ENCODE measurements at regions not wholly inside any gene's neighbourhood (a gene's known extent, or its start where the extent isn't known, plus 50 kb on each side); places are given as distances from the start of the nearest gene placed in this dataset.

GRCh38 chr12:40615590-40615989 is 76.6 kb upstream of the CNTN1 start:
- H3K9ac ChIP-seq (ENCODE audit: extremely low read depth, low read length, poor library complexity, severe bottlenecking): no peak overlapping the region
- Mint-ChIP-seq H3K27me3 (ENCODE audit: insufficient read depth) (no peaks in the 10 kb centered on the region), H3K36me3 (ENCODE audit: low read depth) (no peaks in the 10 kb centered on the region), H3K4me3 (no peak overlapping the region), H3K4me1 (no peaks in the 10 kb centered on the region), H3K27ac (no peak overlapping the region), H3K9me3 (no peaks in the 10 kb centered on the region)
- TF ChIP-seq CTCF (conservative IDR thresholded peaks at IDR 0.05): no peak
- H3K27ac ChIP-seq (ENCODE audit: low read depth, low read length): no peak overlapping the region
- DNase-seq: no peak
- no peaks in the 10 kb centered on the region for H3K36me3 ChIP-seq (ENCODE audit: control insufficient read depth, insufficient read depth, low read length)
- H3K9me3 ChIP-seq (ENCODE audit: control insufficient read depth, low read length): no peaks in the 10 kb centered on the region
- H3K4me3 ChIP-seq (ENCODE audit: low read length): no peak overlapping the region
- WGBS, 2 experiments (ENCODE audit: insufficient coverage in 1 of 2, insufficient read length in 1 of 2): 100% methylated on average over 1 of the region's 1 CpG; no CpG with 5 or more reads in 1 of the 2 experiments
- H3K4me1 ChIP-seq (ENCODE audit: control insufficient read depth, insufficient read depth, low read length): no peaks in the 10 kb centered on the region
- no peaks in the 10 kb centered on the region for H3K27me3 ChIP-seq (ENCODE audit: control insufficient read depth, insufficient read depth, low read length, poor library complexity, severe bottlenecking)

GRCh38 chr12:40616383-40616915 is 75.8 kb upstream of the CNTN1 start:
- TF ChIP-seq CTCF (conservative IDR thresholded peaks at IDR 0.05): no peak
- Mint-ChIP-seq H3K4me3 (no peak overlapping the region), H3K4me1 (no peaks in the 10 kb centered on the region), H3K27me3 (ENCODE audit: insufficient read depth) (no peaks in the 10 kb centered on the region), H3K9me3 (no peaks in the 10 kb centered on the region), H3K36me3 (ENCODE audit: low read depth) (no peaks in the 10 kb centered on the region), H3K27ac (no peak overlapping the region)
- no peak overlapping the region for H3K9ac ChIP-seq (ENCODE audit: extremely low read depth, low read length, poor library complexity, severe bottlenecking)
- no peaks in the 10 kb centered on the region for H3K9me3 ChIP-seq (ENCODE audit: control insufficient read depth, low read length)
- H3K4me3 ChIP-seq (ENCODE audit: low read length): no peak overlapping the region
- no peak overlapping the region for H3K27ac ChIP-seq (ENCODE audit: low read depth, low read length)
- H3K27me3 ChIP-seq (ENCODE audit: control insufficient read depth, insufficient read depth, low read length, poor library complexity, severe bottlenecking): no peaks in the 10 kb centered on the region
- H3K36me3 ChIP-seq (ENCODE audit: control insufficient read depth, insufficient read depth, low read length): no peaks in the 10 kb centered on the region
- DNase-seq: no peak
- H3K4me1 ChIP-seq (ENCODE audit: control insufficient read depth, insufficient read depth, low read length): no peaks in the 10 kb centered on the region
- WGBS, 2 experiments (ENCODE audit: insufficient coverage in 1 of 2, insufficient read length in 1 of 2): 96 to 100% methylated on average over 1 to 2 of the region's 4 CpGs

GRCh38 chr12:40618636-40619035 is 73.6 kb upstream of the CNTN1 start:
- WGBS, 2 experiments (ENCODE audit: insufficient coverage in 1 of 2, insufficient read length in 1 of 2): 100% methylated on average over 1 of the region's 1 CpG
- no peak overlapping the region for H3K9ac ChIP-seq (ENCODE audit: extremely low read depth, low read length, poor library complexity, severe bottlenecking)
- Mint-ChIP-seq H3K4me3 (no peak overlapping the region), H3K27me3 (ENCODE audit: insufficient read depth) (no peaks in the 10 kb centered on the region), H3K4me1 (no peaks in the 10 kb centered on the region), H3K9me3 (no peaks in the 10 kb centered on the region), H3K36me3 (ENCODE audit: low read depth) (no peaks in the 10 kb centered on the region), H3K27ac (no peak overlapping the region)
- DNase-seq: no peak
- no peaks in the 10 kb centered on the region for H3K4me1 ChIP-seq (ENCODE audit: control insufficient read depth, insufficient read depth, low read length)
- no peaks in the 10 kb centered on the region for H3K36me3 ChIP-seq (ENCODE audit: control insufficient read depth, insufficient read depth, low read length)
- no peaks in the 10 kb centered on the region for H3K27me3 ChIP-seq (ENCODE audit: control insufficient read depth, insufficient read depth, low read length, poor library complexity, severe bottlenecking)
- no peak for TF ChIP-seq CTCF (conservative IDR thresholded peaks at IDR 0.05)
- H3K27ac ChIP-seq (ENCODE audit: low read depth, low read length): no peak overlapping the region
- H3K9me3 ChIP-seq (ENCODE audit: control insufficient read depth, low read length): no peaks in the 10 kb centered on the region
- H3K4me3 ChIP-seq (ENCODE audit: low read length): no peak overlapping the region
